Cardiac muscle cell (in vitro differentiated cells and primary cell): ENCODE measurements at regions not wholly inside any gene's neighbourhood (a gene's known extent, or its start where the extent isn't known, plus 50 kb on each side); places are given as distances from the start of the nearest gene placed in this dataset.

Source experiments
- DNase-seq, 2 donors: peaks; one replicate each; pipeline versions ENCODE4 v3.0.0 to v3.0.0-alpha.2; 2010 to 2017; ENCODE audit warnings: low read depth in 1 of 2, low spot score in 1 of 2
- H3K27ac ChIP-seq: fragments of 200-600 bp; sonication (generic); 2 replicates; pipeline ENCODE4 v1.5.1; 2016
- H3K27me3 ChIP-seq: fragments of 200-600 bp; sonication (generic); 2 replicates; pipeline ENCODE4 v1.6.0; 2016; ENCODE audit warnings: control low read depth
- H3K36me3 ChIP-seq: fragments of 200-600 bp; sonication (generic); 2 replicates; pipeline ENCODE4 v1.5.1; 2016; ENCODE audit warnings: control low read depth
- H3K4me1 ChIP-seq: fragments of 200-600 bp; sonication (generic); 2 replicates; pipeline ENCODE4 v1.8.1; 2017; ENCODE audit warnings: low read depth, mild to moderate bottlenecking, mixed run types
- H3K4me3 ChIP-seq: fragments of 200-600 bp; sonication (generic); 2 replicates; pipeline ENCODE4 v1.5.1; 2016; ENCODE audit warnings: mild to moderate bottlenecking
- H3K9me3 ChIP-seq: fragments of 200-600 bp; sonication (generic); 2 replicates; pipeline ENCODE4 v1.5.1; 2017; ENCODE audit warnings: low read depth, mild to moderate bottlenecking, control low read depth
- TF ChIP-seq, protein P1 (sequence below): IDR thresholded peaks from 2 replicates; pipeline ENCODE4 v1.5.1; 2012; ENCODE audit warnings: low read depth, mild to moderate bottlenecking, low read length

DNA sequence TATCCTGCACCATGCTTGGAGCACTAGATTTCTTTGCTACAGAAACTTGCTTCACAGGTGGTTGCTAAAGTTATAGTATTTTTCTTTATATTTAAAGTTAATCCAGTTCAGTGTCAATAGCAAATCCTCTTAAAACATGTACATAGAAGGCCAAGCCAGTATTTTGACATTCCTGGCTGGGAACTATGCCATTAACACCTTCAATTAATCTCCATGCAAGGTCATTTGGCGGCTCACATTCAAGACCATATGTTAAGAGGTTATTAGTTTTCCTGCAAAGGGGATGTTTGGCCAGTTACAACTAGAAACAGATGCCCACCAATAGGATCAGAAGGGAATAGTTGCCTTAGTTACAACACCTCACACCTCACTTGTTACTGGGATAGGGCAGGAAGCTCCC, 261.3 kb upstream of the MEIS1 start:
- H3K4me3 ChIP-seq: no peak overlapping the region

DNA sequence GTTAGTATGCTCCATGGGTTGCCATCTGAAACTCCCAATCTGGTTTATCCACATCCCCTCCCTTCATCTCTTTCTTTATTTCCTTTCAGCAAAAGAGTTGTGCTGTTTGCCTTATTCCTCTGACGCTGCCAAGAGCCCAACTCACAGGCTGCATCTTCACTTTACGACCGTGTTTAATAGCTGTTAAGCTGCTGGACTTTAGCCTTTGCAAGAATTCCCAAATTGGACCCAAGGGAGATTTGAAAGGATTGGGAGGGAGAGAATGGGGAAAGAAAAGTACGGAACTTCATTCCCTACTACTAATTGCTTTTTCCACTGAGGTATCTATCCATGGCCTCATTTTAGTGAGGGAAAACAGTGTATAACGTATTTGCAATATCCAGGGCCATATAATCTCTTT, 263.4 kb upstream of the MEIS1 start:
- Histone ChIP-seq H3K4me3 (no peak overlapping the region), H3K36me3 (no peaks in the 10 kb centered on the region), H3K27ac (no peak overlapping the region), H3K9me3 (no peaks in the 10 kb centered on the region), H3K27me3 (no peaks in the 10 kb centered on the region), H3K4me1 (no peaks in the 10 kb centered on the region)
- TF ChIP-seq, protein P1, sequence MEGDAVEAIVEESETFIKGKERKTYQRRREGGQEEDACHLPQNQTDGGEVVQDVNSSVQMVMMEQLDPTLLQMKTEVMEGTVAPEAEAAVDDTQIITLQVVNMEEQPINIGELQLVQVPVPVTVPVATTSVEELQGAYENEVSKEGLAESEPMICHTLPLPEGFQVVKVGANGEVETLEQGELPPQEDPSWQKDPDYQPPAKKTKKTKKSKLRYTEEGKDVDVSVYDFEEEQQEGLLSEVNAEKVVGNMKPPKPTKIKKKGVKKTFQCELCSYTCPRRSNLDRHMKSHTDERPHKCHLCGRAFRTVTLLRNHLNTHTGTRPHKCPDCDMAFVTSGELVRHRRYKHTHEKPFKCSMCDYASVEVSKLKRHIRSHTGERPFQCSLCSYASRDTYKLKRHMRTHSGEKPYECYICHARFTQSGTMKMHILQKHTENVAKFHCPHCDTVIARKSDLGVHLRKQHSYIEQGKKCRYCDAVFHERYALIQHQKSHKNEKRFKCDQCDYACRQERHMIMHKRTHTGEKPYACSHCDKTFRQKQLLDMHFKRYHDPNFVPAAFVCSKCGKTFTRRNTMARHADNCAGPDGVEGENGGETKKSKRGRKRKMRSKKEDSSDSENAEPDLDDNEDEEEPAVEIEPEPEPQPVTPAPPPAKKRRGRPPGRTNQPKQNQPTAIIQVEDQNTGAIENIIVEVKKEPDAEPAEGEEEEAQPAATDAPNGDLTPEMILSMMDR: no peak
- no peak for DNase-seq

More for the DNA sequence above, 261.3 kb upstream of the MEIS1 start:
- TF ChIP-seq, protein P1: no peak
- Histone ChIP-seq H3K27me3 (no peaks in the 10 kb centered on the region), H3K27ac (no peak overlapping the region), H3K4me1 (no peaks in the 10 kb centered on the region), H3K9me3 (no peaks in the 10 kb centered on the region), H3K36me3 (no peaks in the 10 kb centered on the region)
- no peak for DNase-seq

DNA sequence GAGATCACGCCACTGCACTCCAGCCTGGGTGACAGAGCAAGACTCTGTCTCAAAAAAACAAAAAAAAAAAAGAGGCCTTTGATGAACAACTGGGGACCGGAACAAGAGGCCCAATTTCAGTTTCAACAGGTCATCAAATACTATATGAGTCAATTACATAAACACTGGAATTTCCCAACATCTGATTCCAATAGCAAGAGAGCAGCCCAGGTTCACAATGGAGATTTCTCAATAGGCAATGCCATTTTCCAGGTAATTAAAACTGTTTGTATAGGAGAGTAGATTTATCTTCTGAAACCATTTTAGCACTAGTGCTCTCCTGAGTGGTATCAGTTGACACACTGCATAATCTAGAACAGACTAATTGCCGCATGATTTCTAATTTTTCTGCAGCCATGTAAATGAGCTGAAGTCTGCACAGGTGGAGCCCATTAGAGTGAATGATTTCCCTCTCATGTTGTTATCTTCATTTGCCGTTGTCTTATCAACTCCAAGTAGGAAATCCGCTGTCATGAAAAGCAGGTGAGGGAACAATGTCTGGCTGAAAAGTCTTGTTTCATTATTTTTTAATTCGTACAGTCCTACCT, 264.1 kb upstream of the MEIS1 start:
- Histone ChIP-seq H3K36me3 (no peaks in the 10 kb centered on the region), H3K27me3 (no peaks in the 10 kb centered on the region), H3K4me3 (no peak overlapping the region), H3K4me1 (no peaks in the 10 kb centered on the region), H3K27ac (no peak overlapping the region), H3K9me3 (no peaks in the 10 kb centered on the region)
- TF ChIP-seq, protein P1: no peak
- no peak for DNase-seq

DNA sequence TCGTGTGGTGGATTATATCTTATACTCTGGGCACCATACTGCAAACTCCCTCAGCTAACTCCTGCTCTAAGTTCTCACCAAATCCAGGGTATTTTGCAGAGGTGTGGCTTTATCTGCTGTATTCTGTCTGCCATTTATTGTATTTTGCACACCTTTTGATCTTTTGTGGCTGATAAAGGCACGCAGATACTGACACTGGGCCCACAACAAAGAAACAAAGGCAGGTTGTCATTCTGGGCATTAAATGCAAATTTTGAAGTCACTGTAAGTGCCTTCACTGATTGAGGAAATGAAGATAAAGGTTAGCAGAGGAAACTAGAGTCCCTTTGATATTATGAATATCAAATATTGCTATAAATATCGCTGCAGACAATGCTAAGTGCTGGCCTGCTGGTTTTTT, 265.8 kb upstream of the MEIS1 start:
- TF ChIP-seq, protein P1: no peak
- no peak for DNase-seq
- Histone ChIP-seq H3K27ac (no peak overlapping the region), H3K36me3 (no peaks in the 10 kb centered on the region), H3K27me3 (no peaks in the 10 kb centered on the region), H3K9me3 (no peaks in the 10 kb centered on the region), H3K4me3 (no peak overlapping the region), H3K4me1 (no peaks in the 10 kb centered on the region)

DNA sequence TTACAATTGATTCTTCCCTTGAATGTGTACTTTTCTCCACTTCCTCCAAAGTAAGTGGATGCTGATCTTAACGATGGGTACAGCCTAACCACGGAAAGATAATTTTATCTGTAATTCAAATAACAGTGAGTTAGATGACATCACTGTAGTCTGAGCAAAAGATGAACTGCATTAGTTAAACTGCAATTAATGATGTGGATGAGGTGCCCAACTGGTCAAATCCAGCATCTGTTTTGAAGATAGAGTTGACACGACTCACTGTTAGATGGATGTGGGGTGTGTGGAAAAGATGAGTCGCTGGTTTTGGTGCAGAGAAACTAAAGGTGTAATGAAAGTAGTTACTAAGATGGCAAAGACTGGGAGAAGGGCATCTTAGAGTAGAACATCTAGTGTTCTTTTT, 270.5 kb upstream of the MEIS1 start:
- H3K9me3 ChIP-seq: no peaks in the 10 kb centered on the region
- no peaks in the 10 kb centered on the region for H3K4me1 ChIP-seq
- TF ChIP-seq, protein P1: no peak
- H3K27ac ChIP-seq: no peak overlapping the region
- H3K27me3 ChIP-seq: no peaks in the 10 kb centered on the region
- no peak for DNase-seq
- H3K36me3 ChIP-seq: no peaks in the 10 kb centered on the region
- no peak overlapping the region for H3K4me3 ChIP-seq

DNA sequence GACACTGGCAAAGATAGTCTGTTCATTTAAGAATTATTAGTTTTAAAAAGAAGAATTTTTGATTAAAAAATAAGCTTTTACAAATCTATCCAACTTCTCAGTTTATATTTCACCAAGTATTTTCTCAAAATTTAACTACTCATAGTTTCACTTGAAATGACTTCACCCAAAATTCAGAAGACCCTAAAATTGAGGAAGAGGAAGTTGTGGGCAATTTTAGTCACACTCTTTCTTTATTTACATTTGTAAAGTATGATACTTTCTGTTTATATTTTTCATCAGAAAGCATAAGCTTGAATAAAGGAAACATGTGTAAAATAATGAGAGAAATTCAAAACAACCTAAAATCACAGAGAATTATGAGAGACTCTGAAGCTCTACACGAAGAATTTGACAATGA, 278.8 kb upstream of the MEIS1 start:
- Histone ChIP-seq H3K4me1 (no peaks in the 10 kb centered on the region), H3K9me3 (no peaks in the 10 kb centered on the region), H3K27me3 (no peaks in the 10 kb centered on the region), H3K27ac (no peak overlapping the region), H3K36me3 (no peaks in the 10 kb centered on the region), H3K4me3 (no peak overlapping the region)
- TF ChIP-seq, protein P1: no peak
- DNase-seq: no peak
